Ascending aorta (tissue), 2 donors: ENCODE measurements at regions not wholly inside any gene's neighbourhood (a gene's known extent, or its start where the extent isn't known, plus 50 kb on each side); places are given as distances from the start of the nearest gene placed in this dataset.

Source experiments
- DNase-seq, 2 donors: peaks; one replicate each; pipeline ENCODE4 v3.0.0-alpha.2; 2019; ENCODE audit warnings: low spot score in 2 of 2
- H3K27ac ChIP-seq, 2 donors: fragments of 200-600 bp; sonication (generic); one replicate each; pipeline ENCODE4 v1.5.1; 2016 to 2017; ENCODE audit warnings: mild to moderate bottlenecking in 1 of 2
- H3K27me3 ChIP-seq: fragments of 200-600 bp; sonication (generic); one replicate; pipeline ENCODE4 v1.5.1; 2017
- H3K36me3 ChIP-seq, 2 donors: fragments of 200-600 bp; sonication (generic); one replicate each; pipeline ENCODE4 v1.5.1; 2016
- H3K4me1 ChIP-seq, 2 donors: fragments of 200-600 bp; sonication (generic); one replicate each; pipeline ENCODE4 v1.5.1; 2016 to 2017; ENCODE audit warnings: mild to moderate bottlenecking in 1 of 2
- H3K4me3 ChIP-seq, 2 donors: fragments of 200-600 bp; sonication (generic); one replicate each; pipeline ENCODE4 v1.5.1; 2016 to 2017; ENCODE audit warnings: mild to moderate bottlenecking in 1 of 2
- H3K9me3 ChIP-seq, 2 donors: fragments of 200-600 bp; sonication (generic); one replicate each; pipeline ENCODE4 v1.5.1; 2016
- CTCF ChIP-seq, 3 experiments: fragments of 200-600 bp in 2 of 3; fragments of 450-650 bp in 1 of 3; sonication (generic) in 2 of 3; IDR thresholded peaks; one replicate each; pipeline ENCODE4 v1.5.1; 2016 to 2019; ENCODE audit warnings: antibody characterized with exemption in 3 of 3, mild to moderate bottlenecking in 1 of 3, moderate library complexity in 1 of 3
- intact Hi-C: fragments of 100-400 bp; cut with DNase I; formaldehyde crosslinking; loops from one replicate; pipeline ENCODE4 v1.15.1; 2023

GRCh38 chr12:107560899-107561285 lies 124.7 kb upstream of the PWP1 start:
- H3K4me1 ChIP-seq: no peaks in the 10 kb centered on the region
- no peak overlapping the region for H3K27ac ChIP-seq
- no peak overlapping the region for H3K4me3 ChIP-seq
- H3K27me3 ChIP-seq: no peaks in the 10 kb centered on the region
- intact Hi-C loops: no loop called here
- no peak for TF ChIP-seq CTCF (IDR thresholded peaks at IDR 0.05)
- H3K9me3 ChIP-seq: no peaks in the 10 kb centered on the region
- no peak for DNase-seq
- H3K36me3 ChIP-seq: no peaks in the 10 kb centered on the region

GRCh38 chr12:107564946-107565345 lies 120.7 kb upstream of the PWP1 start:
- DNase-seq: no peak
- no peak overlapping the region for H3K4me3 ChIP-seq
- no peaks in the 10 kb centered on the region for H3K4me1 ChIP-seq
- H3K9me3 ChIP-seq: no peaks in the 10 kb centered on the region
- no peaks in the 10 kb centered on the region for H3K27me3 ChIP-seq
- no peak overlapping the region for H3K27ac ChIP-seq
- intact Hi-C loops: no loop called here
- no peaks in the 10 kb centered on the region for H3K36me3 ChIP-seq
- TF ChIP-seq CTCF (IDR thresholded peaks at IDR 0.05): no peak

GRCh38 chr12:107565551-107565950 lies 120.0 kb upstream of the PWP1 start:
- Histone ChIP-seq H3K27me3 (no peaks in the 10 kb centered on the region), H3K27ac (no peak overlapping the region), H3K36me3 (no peaks in the 10 kb centered on the region), H3K4me1 (no peaks in the 10 kb centered on the region), H3K9me3 (no peaks in the 10 kb centered on the region), H3K4me3 (no peak overlapping the region)
- TF ChIP-seq CTCF (IDR thresholded peaks at IDR 0.05): no peak
- intact Hi-C loops: no loop called here
- no peak for DNase-seq

GRCh38 chr12:107567876-107568619 lies 117.6 kb upstream of the PWP1 start:
- intact Hi-C loops: no loop called here
- H3K4me1 ChIP-seq: no peaks in the 10 kb centered on the region
- no peaks in the 10 kb centered on the region for H3K9me3 ChIP-seq
- no peak overlapping the region for H3K27ac ChIP-seq
- no peak for TF ChIP-seq CTCF (IDR thresholded peaks at IDR 0.05)
- no peak overlapping the region for H3K4me3 ChIP-seq
- no peaks in the 10 kb centered on the region for H3K36me3 ChIP-seq
- DNase-seq: no peak
- no peaks in the 10 kb centered on the region for H3K27me3 ChIP-seq

GRCh38 chr12:107568718-107569117 lies 116.9 kb upstream of the PWP1 start:
- Histone ChIP-seq H3K4me3 (no peak overlapping the region), H3K27me3 (no peaks in the 10 kb centered on the region), H3K9me3 (no peaks in the 10 kb centered on the region), H3K36me3 (no peaks in the 10 kb centered on the region), H3K4me1 (no peaks in the 10 kb centered on the region), H3K27ac (no peak overlapping the region)
- no peak for DNase-seq
- no peak for TF ChIP-seq CTCF (IDR thresholded peaks at IDR 0.05)
- intact Hi-C loops: no loop called here

GRCh38 chr12:107570721-107571120 lies 114.9 kb upstream of the PWP1 start:
- no peaks in the 10 kb centered on the region for H3K9me3 ChIP-seq
- no peak for DNase-seq

More at GRCh38 chr12:107570721-107571120, 114.9 kb upstream of the PWP1 start:
- no peaks in the 10 kb centered on the region for H3K27me3 ChIP-seq
- intact Hi-C loops: no loop called here
- H3K4me3 ChIP-seq: no peak overlapping the region
- no peak for TF ChIP-seq CTCF (IDR thresholded peaks at IDR 0.05)
- no peak overlapping the region for H3K27ac ChIP-seq
- H3K36me3 ChIP-seq: no peaks in the 10 kb centered on the region
- no peaks in the 10 kb centered on the region for H3K4me1 ChIP-seq
